Gastroesophageal sphincter (tissue), 4 donors: ENCODE measurements at regions not wholly inside any gene's neighbourhood (a gene's known extent, or its start where the extent isn't known, plus 50 kb on each side); places are given as distances from the start of the nearest gene placed in this dataset.

Source experiments
- ATAC-seq: fragments of 150-250 bp; one replicate; pipeline ENCODE4 v1.9.1; 2016; ENCODE audit warnings: mild to moderate bottlenecking, moderate library complexity
- H3K27ac ChIP-seq, 4 donors: fragments of 200-600 bp; sonication (generic) in 3 of 4; 1 replicate in 3 of 4; 2 replicates in 1 of 4; pipeline ENCODE4 v1.5.1; 2016 to 2019
- H3K27me3 ChIP-seq: fragments of 200-600 bp; sonication (generic); one replicate; pipeline ENCODE4 v1.5.1; 2019
- H3K36me3 ChIP-seq, 2 donors: fragments of 200-600 bp; sonication (generic); one replicate each; pipeline ENCODE4 v1.5.1; 2019; ENCODE audit warnings: control low read depth in 1 of 2
- H3K4me1 ChIP-seq, 3 donors: fragments of 200-600 bp; sonication (generic); 1 replicate in 2 of 3; 2 replicates in 1 of 3; pipeline ENCODE4 v1.5.1; 2016 to 2019; ENCODE audit warnings: control low read depth in 2 of 3
- H3K4me3 ChIP-seq, 2 donors: fragments of 200-600 bp; sonication (generic); one replicate each; pipeline ENCODE4 v1.5.1; 2019; ENCODE audit warnings: mild to moderate bottlenecking in 1 of 2, moderate library complexity in 1 of 2
- H3K9me3 ChIP-seq, 3 donors: fragments of 200-600 bp; sonication (generic); one replicate each; pipeline ENCODE4 v1.5.1; 2017 to 2019; ENCODE audit warnings: control low read depth in 2 of 3
- EP300 ChIP-seq: sonication (generic); formaldehyde crosslinking; IDR thresholded peaks from one replicate; pipeline ENCODE4 v1.6.1; 2017; ENCODE audit warnings: antibody characterized with exemption, mild to moderate bottlenecking
- POLR2A ChIP-seq, 2 donors: fragments of 450-650 bp; IDR thresholded peaks; one replicate each; pipeline ENCODE4 v1.6.1; 2017; ENCODE audit warnings: antibody characterized with exemption in 2 of 2, mild to moderate bottlenecking in 2 of 2, moderate library complexity in 1 of 2
- POLR2AphosphoS5 ChIP-seq: sonication (generic); formaldehyde crosslinking; IDR thresholded peaks from one replicate; pipeline ENCODE4 v1.6.1; 2017; ENCODE audit warnings: antibody characterized with exemption
- WGBS, 2 donors: methylation state at CpG; one replicate each; pipeline ENCODE4 v1.1.5; 2018; ENCODE audit warnings: low coverage in 1 of 2; 5-methylcytosine and 5-hydroxymethylcytosine counted together
- TF ChIP-seq, protein P1 (sequence below), 4 experiments: fragments of 200-600 bp in 2 of 4; fragments of 450-650 bp in 2 of 4; sonication (generic) in 1 of 4; IDR thresholded peaks; one replicate each; pipeline ENCODE4 v1.5.1; 2017 to 2019; ENCODE audit warnings: antibody characterized with exemption in 4 of 4, mild to moderate bottlenecking in 2 of 4, moderate library complexity in 2 of 4

GRCh38 chr9:84466580-84467285, 126.2 kb upstream of the SLC28A3 start:
- Histone ChIP-seq H3K4me3 (no peak overlapping the region), H3K27ac (no peak overlapping the region), H3K9me3 (no peaks in the 10 kb centered on the region), H3K36me3 (no peaks in the 10 kb centered on the region), H3K4me1 (no peaks in the 10 kb centered on the region), H3K27me3 (peaks cover 9% of the 10 kb centered on the region)
- TF ChIP-seq, protein P1, sequence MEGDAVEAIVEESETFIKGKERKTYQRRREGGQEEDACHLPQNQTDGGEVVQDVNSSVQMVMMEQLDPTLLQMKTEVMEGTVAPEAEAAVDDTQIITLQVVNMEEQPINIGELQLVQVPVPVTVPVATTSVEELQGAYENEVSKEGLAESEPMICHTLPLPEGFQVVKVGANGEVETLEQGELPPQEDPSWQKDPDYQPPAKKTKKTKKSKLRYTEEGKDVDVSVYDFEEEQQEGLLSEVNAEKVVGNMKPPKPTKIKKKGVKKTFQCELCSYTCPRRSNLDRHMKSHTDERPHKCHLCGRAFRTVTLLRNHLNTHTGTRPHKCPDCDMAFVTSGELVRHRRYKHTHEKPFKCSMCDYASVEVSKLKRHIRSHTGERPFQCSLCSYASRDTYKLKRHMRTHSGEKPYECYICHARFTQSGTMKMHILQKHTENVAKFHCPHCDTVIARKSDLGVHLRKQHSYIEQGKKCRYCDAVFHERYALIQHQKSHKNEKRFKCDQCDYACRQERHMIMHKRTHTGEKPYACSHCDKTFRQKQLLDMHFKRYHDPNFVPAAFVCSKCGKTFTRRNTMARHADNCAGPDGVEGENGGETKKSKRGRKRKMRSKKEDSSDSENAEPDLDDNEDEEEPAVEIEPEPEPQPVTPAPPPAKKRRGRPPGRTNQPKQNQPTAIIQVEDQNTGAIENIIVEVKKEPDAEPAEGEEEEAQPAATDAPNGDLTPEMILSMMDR (IDR thresholded peaks at IDR 0.05), result no peak
- TF ChIP-seq POLR2A (IDR thresholded peaks at IDR 0.05), result no peak
- no peak for TF ChIP-seq EP300
- no peak for TF ChIP-seq POLR2AphosphoS5
- no peak for ATAC-seq
- 51 to 56% methylated on average over 4 of the region's 5 CpGs for WGBS, 2 donors

DNA sequence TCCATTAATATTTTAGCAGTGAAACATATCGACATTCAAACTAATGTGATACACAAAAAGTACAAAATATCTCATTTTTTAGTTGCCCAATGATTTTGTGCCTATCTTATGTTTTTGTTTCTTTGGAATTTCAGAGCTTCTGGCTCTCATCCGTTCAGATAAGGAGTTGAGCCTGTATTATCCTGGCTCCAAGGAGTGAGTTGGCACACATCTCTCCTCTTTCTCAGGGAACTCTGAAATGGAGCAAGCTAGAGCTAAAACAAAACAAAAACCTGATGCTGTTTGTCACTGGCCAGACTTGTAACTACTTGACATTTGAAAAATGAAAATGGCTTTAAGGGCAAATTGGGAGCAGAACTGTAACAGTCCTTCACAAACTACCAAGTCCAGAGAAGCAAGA, 131.3 kb upstream of the SLC28A3 start:
- H3K27me3 ChIP-seq, result no peaks in the 10 kb centered on the region
- ATAC-seq, result no peak
- H3K36me3 ChIP-seq, result no peaks in the 10 kb centered on the region
- no peak overlapping the region for H3K4me3 ChIP-seq
- H3K27ac ChIP-seq, result no peak overlapping the region
- WGBS, 2 donors, result 48 to 90% methylated on average over 2 of the region's 2 CpGs
- H3K9me3 ChIP-seq, result peaks cover 0 to 10% (median 0%) of the 10 kb centered on the region in 3 donors
- H3K4me1 ChIP-seq, result no peaks in the 10 kb centered on the region
- TF ChIP-seq, protein P1 (IDR thresholded peaks at IDR 0.05), result no peak
- no peak for TF ChIP-seq EP300
- TF ChIP-seq POLR2AphosphoS5, result no peak
- TF ChIP-seq POLR2A (IDR thresholded peaks at IDR 0.05), result no peak

DNA sequence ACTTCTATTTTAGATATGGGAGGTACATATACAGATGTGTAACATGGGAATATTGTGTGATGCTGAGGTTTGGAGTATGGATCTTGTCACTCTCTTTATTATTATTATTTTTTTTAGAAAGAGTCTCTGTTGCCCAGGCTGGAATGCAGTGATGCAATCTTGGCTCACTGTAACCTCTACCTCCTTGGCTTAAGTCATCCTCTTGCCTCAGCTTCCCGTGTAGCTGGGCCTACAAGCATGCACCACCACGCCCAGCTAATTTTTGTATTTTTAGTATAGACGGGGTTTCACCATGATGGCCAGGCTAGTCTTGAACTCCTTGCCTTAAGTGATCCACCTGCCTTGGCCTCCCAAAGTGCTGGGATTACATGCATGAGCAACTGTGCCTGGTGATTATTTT, 138.4 kb upstream of the SLC28A3 start:
- no peak for ATAC-seq
- Histone ChIP-seq H3K9me3 (no peaks in the 10 kb centered on the region), H3K4me1 (no peaks in the 10 kb centered on the region), H3K27ac (no peak overlapping the region), H3K4me3 (no peak overlapping the region), H3K36me3 (no peaks in the 10 kb centered on the region), H3K27me3 (no peaks in the 10 kb centered on the region)
- TF ChIP-seq POLR2AphosphoS5, result no peak
- TF ChIP-seq, protein P1 (IDR thresholded peaks at IDR 0.05), result no peak
- TF ChIP-seq POLR2A (IDR thresholded peaks at IDR 0.05), result no peak
- TF ChIP-seq EP300, result no peak
- 72 to 82% methylated on average over 3 of the region's 3 CpGs for WGBS, 2 donors

- WGBS, 2 donors, result 50 to 84% methylated on average over 1 to 4 of the region's 9 CpGs
- no peak overlapping the region for H3K4me3 ChIP-seq
- no peaks in the 10 kb centered on the region for H3K36me3 ChIP-seq
- no peaks in the 10 kb centered on the region for H3K4me1 ChIP-seq
- H3K27me3 ChIP-seq, result no peaks in the 10 kb centered on the region
- no peak for ATAC-seq
- no peak overlapping the region for H3K27ac ChIP-seq
- no peak for TF ChIP-seq POLR2A (IDR thresholded peaks at IDR 0.05)
- TF ChIP-seq, protein P1 (IDR thresholded peaks at IDR 0.05), result no peak
- TF ChIP-seq EP300, result no peak
- TF ChIP-seq POLR2AphosphoS5, result no peak
- no peaks in the 10 kb centered on the region for H3K9me3 ChIP-seq
Observed at GRCh38 chr9:84480071-84480470, 139.5 kb upstream of the SLC28A3 start.

- WGBS, 2 donors, result 49 to 83% methylated on average over 3 of the region's 3 CpGs
- TF ChIP-seq POLR2A (IDR thresholded peaks at IDR 0.05), result no peak
- TF ChIP-seq EP300, result no peak
- TF ChIP-seq, protein P1 (IDR thresholded peaks at IDR 0.05), result no peak
- TF ChIP-seq POLR2AphosphoS5, result no peak
- no peak for ATAC-seq
- Histone ChIP-seq H3K4me1 (no peaks in the 10 kb centered on the region), H3K27me3 (no peaks in the 10 kb centered on the region), H3K27ac (no peak overlapping the region), H3K9me3 (no peaks in the 10 kb centered on the region), H3K36me3 (no peaks in the 10 kb centered on the region), H3K4me3 (no peak overlapping the region)
Observed at GRCh38 chr9:84481231-84481630, 140.7 kb upstream of the SLC28A3 start.
